A673 (cell line): ENCODE measurements at regions not wholly inside any gene's neighbourhood (a gene's known extent, or its start where the extent isn't known, plus 50 kb on each side); places are given as distances from the start of the nearest gene placed in this dataset.

Experiments used
- BruUV-seq: library from RNA; stranded (reverse); fragments of 400-500 nt; replicated peaks from 2 replicates; lab custom pipeline; 2021; lab: Mats Ljungman, UMichigan
- CTCF ChIA-PET: fragments of 300-600 bp; sonication (Branson Sonifier 250); formaldehyde crosslinking; loops from one replicate; lab custom pipeline; 2022; ENCODE audit warnings: antibody characterized with exemption; lab: Charles Lee
- POLR2A ChIA-PET: fragments of 300-600 bp; sonication (Branson Sonifier 250); formaldehyde crosslinking; loops from one replicate; lab custom pipeline; 2022; ENCODE audit warnings: antibody characterized with exemption; ENCODE audit not compliant: low non-redundant PET; lab: Charles Lee
- DNase-seq: peaks from one replicate; pipeline ENCODE4 v3.0.0-alpha.2; 2015; ENCODE audit warnings: low spot score
- H3K27ac ChIP-seq: fragments of 200-600 bp; sonication (generic); 2 replicates; pipeline ENCODE4 v1.5.1; 2016; ENCODE audit warnings: mixed run types, low read depth, mild to moderate bottlenecking, mixed read lengths, antibody characterized with exemption, low read length; ENCODE audit not compliant: poor library complexity, severe bottlenecking
- H3K27me3 ChIP-seq: fragments of 200-600 bp; sonication (generic); replicated peaks from 2 replicates; pipeline ENCODE4 v1.6.1; 2017; ENCODE audit warnings: mixed run types, low read depth, mild to moderate bottlenecking, mixed read lengths, antibody characterized with exemption, low read length; ENCODE audit not compliant: insufficient read depth, poor library complexity
- H3K36me3 ChIP-seq: fragments of 200-600 bp; sonication (generic); 2 replicates; pipeline ENCODE4 v1.6.1; 2016; ENCODE audit warnings: mixed run types, mild to moderate bottlenecking, mixed read lengths, antibody characterized with exemption, low read length; ENCODE audit not compliant: insufficient read depth, poor library complexity, severe bottlenecking
- H3K4me1 ChIP-seq: fragments of 200-600 bp; sonication (generic); 2 replicates; pipeline ENCODE4 v1.6.1; 2017; ENCODE audit warnings: mixed run types, mild to moderate bottlenecking, mixed read lengths, antibody characterized with exemption, low read length; ENCODE audit not compliant: insufficient read depth, poor library complexity, severe bottlenecking
- H3K4me3 ChIP-seq: fragments of 200-600 bp; sonication (generic); 2 replicates; pipeline ENCODE4 v1.5.1; 2016; ENCODE audit warnings: low read depth, mixed run types, mild to moderate bottlenecking, mixed read lengths, low read length; ENCODE audit not compliant: poor library complexity, severe bottlenecking
- H3K9me3 ChIP-seq: fragments of 200-600 bp; sonication (generic); 2 replicates; pipeline ENCODE4 v1.6.1; 2016; ENCODE audit warnings: mixed run types, low read depth, mild to moderate bottlenecking, mixed read lengths, antibody characterized with exemption, low read length; ENCODE audit not compliant: poor library complexity, severe bottlenecking
- CTCF ChIP-seq: fragments of 300-800, 200-600 bp; sonication (generic); conservative IDR thresholded peaks from 2 replicates; pipeline ENCODE4 v1.5.1; 2017; ENCODE audit warnings: low read depth, mild to moderate bottlenecking, antibody characterized with exemption, low read length, moderate library complexity, mixed read lengths
- EZH2 ChIP-seq: fragments of 200-600 bp; sonication (generic); IDR thresholded peaks from 2 replicates; pipeline ENCODE4 v1.6.1; 2017; ENCODE audit warnings: borderline replicate concordance, low read depth, mild to moderate bottlenecking, mixed read lengths, antibody characterized with exemption, low read length; ENCODE audit not compliant: poor library complexity, severe bottlenecking
- intact Hi-C: fragments of 100-400 bp; cut with micrococcal nuclease; formaldehyde crosslinking; loops from one replicate; pipeline ENCODE4 v1.10.0; 2022; ENCODE audit not compliant: unreplicated experiment

- ChIA-PET POLR2A (interaction anchor here (0.7 kb wide), 1 partner anchor 1595 kb away, joined by 3 read pairs; no protein-coding TSS in a partner anchor), CTCF (no interaction called here)
- Histone ChIP-seq H3K9me3 (no peaks in the 10 kb centered on the region), H3K4me1 (no peaks in the 10 kb centered on the region), H3K27ac (no peak overlapping the region), H3K4me3 (no peak overlapping the region), H3K36me3 (no peaks in the 10 kb centered on the region), H3K27me3 (no peaks in the 10 kb centered on the region)
- DNase-seq, result no peak
- TF ChIP-seq CTCF (no peak), EZH2 (no peak)
- BruUV-seq, result no TSS peak
- intact Hi-C loops, result no loop called here
Observed at GRCh38 chr6:15901141-15902115, 227.5 kb upstream of the MYLIP start.

- no peak overlapping the region for H3K4me3 ChIP-seq
- DNase-seq, result no peak
- CTCF ChIA-PET, result no interaction called here
- no peaks in the 10 kb centered on the region for H3K27me3 ChIP-seq
- H3K4me1 ChIP-seq, result no peaks in the 10 kb centered on the region
- H3K9me3 ChIP-seq, result no peaks in the 10 kb centered on the region
- TF ChIP-seq CTCF (no peak), EZH2 (no peak)
- no peak overlapping the region for H3K27ac ChIP-seq
- BruUV-seq, result no TSS peak
- H3K36me3 ChIP-seq, result no peaks in the 10 kb centered on the region
- intact Hi-C loops, result loop anchor here (10.0 kb wide), 1 partner anchor 266 kb away; no protein-coding TSS in a partner anchor
- POLR2A ChIA-PET, result no interaction called here
Observed at GRCh38 chr6:15898693-15899092, 230.2 kb upstream of the MYLIP start.

- Histone ChIP-seq H3K9me3 (peaks cover 3% of the 10 kb centered on the region), H3K36me3 (no peaks in the 10 kb centered on the region), H3K27me3 (no peaks in the 10 kb centered on the region), H3K27ac (no peak overlapping the region), H3K4me1 (no peaks in the 10 kb centered on the region), H3K4me3 (no peak overlapping the region)
- TF ChIP-seq CTCF (no peak), EZH2 (no peak)
- CTCF ChIA-PET, result no interaction called here
- no TSS peak for BruUV-seq
- POLR2A ChIA-PET, result no interaction called here
- intact Hi-C loops, result loop anchor here (10.0 kb wide), 1 partner anchor 268 kb away; no protein-coding TSS in a partner anchor
- DNase-seq, result no peak
Observed at GRCh38 chr6:15897063-15897876, 231.6 kb upstream of the MYLIP start.
